AG09319 (cell line): ENCODE measurements at regions not wholly inside any gene's neighbourhood (a gene's known extent, or its start where the extent isn't known, plus 50 kb on each side); places are given as distances from the start of the nearest gene placed in this dataset.

ENCODE experiments used
- DNase-seq: peaks from one replicate; pipeline ENCODE4 v3.0.0-alpha.2; 2010; ENCODE audit warnings: low read depth; ENCODE audit errors: extremely low read depth
- CTCF ChIP-seq: IDR thresholded peaks from 2 replicates; pipeline ENCODE4 v1.5.1; 2011; ENCODE audit warnings: low read depth, mild to moderate bottlenecking, inconsistent platforms, low read length, moderate library complexity

- no peak for TF ChIP-seq CTCF
- DNase-seq, result peak; percentile 46
Measured at GRCh38 chr5:158519433-158520021, 580.2 kb downstream of the EBF1 start.

GRCh38 chr5:158516521-158516920 is 583.2 kb downstream of the EBF1 start:
- no peak for DNase-seq
- TF ChIP-seq CTCF, result no peak

- no peak for TF ChIP-seq CTCF
- no peak for DNase-seq
Measured at GRCh38 chr5:158514986-158515359, 584.7 kb downstream of the EBF1 start.

GRCh38 chr5:158514319-158514985 is 585.3 kb downstream of the EBF1 start:
- no peak for TF ChIP-seq CTCF
- no peak for DNase-seq

- DNase-seq, result no peak
- no peak for TF ChIP-seq CTCF
Measured at GRCh38 chr5:158513490-158514318, 586.0 kb downstream of the EBF1 start.

- no peak for TF ChIP-seq CTCF
Measured at GRCh38 chr5:158511454-158511853, 588.3 kb downstream of the EBF1 start.

GRCh38 chr5:158510479-158510878 is 589.2 kb downstream of the EBF1 start:
- DNase-seq, result no peak
- no peak for TF ChIP-seq CTCF

More at GRCh38 chr5:158511454-158511853, 588.3 kb downstream of the EBF1 start:
- DNase-seq, result no peak
